ENCODE measurements at regions not wholly inside any gene's neighbourhood (a gene's known extent, or its start where the extent isn't known, plus 50 kb on each side); places are given as distances from the start of the nearest gene placed in this dataset.
"Not testable (repeated sequence)": the region's sequence is repeated elsewhere in the genome, so short reads cannot be mapped to it uniquely, and the experiment has no call there.

DNA sequence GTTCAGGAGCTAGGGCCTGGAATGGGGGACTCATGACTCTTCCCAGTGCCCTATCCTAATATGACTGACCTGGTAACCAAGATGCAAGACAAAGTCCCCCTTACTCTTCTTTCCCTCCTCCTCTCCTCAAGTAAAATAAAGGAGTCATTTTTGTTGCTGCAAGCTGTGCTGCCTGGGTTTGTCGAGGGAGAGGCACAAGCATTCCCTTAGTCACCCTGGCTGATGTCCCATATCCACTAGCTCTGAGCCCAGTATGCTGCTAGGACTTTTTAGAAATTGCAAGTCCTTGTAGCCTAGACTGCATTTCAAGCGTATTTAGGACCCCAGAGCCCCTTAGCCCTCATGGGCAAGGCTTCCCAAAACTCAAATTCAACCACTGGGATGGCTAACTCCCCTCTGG lies 338.5 kb upstream of the SETBP1 start:
- TF ChIP-seq, protein P1, sequence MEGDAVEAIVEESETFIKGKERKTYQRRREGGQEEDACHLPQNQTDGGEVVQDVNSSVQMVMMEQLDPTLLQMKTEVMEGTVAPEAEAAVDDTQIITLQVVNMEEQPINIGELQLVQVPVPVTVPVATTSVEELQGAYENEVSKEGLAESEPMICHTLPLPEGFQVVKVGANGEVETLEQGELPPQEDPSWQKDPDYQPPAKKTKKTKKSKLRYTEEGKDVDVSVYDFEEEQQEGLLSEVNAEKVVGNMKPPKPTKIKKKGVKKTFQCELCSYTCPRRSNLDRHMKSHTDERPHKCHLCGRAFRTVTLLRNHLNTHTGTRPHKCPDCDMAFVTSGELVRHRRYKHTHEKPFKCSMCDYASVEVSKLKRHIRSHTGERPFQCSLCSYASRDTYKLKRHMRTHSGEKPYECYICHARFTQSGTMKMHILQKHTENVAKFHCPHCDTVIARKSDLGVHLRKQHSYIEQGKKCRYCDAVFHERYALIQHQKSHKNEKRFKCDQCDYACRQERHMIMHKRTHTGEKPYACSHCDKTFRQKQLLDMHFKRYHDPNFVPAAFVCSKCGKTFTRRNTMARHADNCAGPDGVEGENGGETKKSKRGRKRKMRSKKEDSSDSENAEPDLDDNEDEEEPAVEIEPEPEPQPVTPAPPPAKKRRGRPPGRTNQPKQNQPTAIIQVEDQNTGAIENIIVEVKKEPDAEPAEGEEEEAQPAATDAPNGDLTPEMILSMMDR (conservative IDR thresholded peaks at IDR 0.05; ENCODE audit: low read depth, low read length) = no peak
- DNase-seq (ENCODE audit: low read depth) = no peak
- no peak overlapping the region for H3K4me3 ChIP-seq (ENCODE audit: low read length)

DNA sequence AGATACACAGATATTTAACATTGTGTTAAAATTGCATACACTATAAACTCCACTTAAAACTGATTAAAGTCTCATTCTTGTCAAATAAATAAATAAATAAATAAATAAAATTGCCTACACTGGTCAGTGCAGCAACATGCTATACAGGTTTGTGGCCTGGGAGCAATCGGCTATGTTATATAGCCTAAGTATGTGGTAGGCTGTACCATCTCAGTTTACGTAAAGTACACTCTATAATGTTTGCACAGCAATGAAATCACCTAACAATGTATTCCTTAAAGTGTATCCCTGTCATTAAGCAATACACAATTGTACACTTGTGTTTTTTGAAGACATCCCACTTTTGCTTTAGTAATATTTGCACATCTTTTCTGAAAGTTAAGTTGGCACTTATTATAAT lies 337.7 kb upstream of the SETBP1 start:
- TF ChIP-seq, protein P1 (conservative IDR thresholded peaks at IDR 0.05; ENCODE audit: low read depth, low read length) = no peak
- no peak for DNase-seq (ENCODE audit: low read depth)

DNA sequence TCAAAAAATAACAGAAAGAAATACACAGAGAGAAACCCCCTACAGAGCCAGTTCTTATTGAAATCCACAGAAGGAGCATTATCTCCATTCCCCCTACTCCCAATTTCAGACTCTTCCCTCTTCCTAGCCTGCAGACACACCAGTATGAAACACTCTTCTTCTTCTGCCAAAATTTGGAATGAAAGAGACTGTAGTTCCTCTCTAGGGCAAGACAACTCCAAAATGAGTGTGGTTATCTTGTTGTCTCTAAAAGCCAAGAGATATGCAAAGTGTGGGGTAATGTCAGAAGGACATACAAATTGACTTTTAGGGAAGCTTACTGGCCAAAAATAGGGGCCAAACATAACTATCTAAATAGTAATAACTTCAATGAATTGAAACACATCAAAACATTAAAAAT lies 337.1 kb upstream of the SETBP1 start:
- H3K4me3 ChIP-seq (ENCODE audit: low read length) = no peak overlapping the region
- TF ChIP-seq, protein P1 (conservative IDR thresholded peaks at IDR 0.05; ENCODE audit: low read depth, low read length) = no peak
- DNase-seq (ENCODE audit: low read depth) = no peak

More for the DNA sequence above, 337.7 kb upstream of the SETBP1 start:
- no peak overlapping the region for H3K4me3 ChIP-seq (ENCODE audit: low read length)

DNA sequence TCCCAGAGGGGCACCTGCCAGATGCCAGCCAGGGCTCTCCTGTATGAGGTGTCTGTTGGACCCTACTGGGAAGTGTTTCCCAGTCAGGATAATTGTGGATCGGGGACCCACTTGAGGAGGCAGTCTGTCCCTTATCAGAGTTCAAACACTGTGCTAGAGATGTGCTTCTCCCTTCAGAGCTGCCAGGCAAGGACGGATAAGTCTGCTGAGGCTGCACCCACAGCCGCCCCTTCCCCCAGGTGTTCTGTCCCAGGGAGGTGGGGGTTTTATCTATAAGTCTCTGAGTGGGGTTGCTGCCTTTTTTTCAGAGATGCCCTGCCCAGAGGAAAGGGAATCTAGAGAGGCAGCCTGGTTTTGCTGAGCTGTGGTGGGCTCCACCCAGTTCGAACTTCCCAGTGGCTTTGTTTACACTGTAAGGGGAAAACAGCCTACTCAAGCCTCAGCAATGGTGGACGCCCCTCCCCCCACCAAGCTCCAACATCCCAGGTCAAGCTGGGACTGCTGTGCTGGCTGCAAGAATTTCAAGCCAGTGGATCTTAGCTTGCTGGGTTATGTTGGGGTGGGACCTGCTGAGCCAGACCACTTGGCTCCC lies 324.0 kb upstream of the SETBP1 start:
- H3K4me3 ChIP-seq (ENCODE audit: low read length) = no peak overlapping the region
- DNase-seq (ENCODE audit: low read depth) = no peak
- TF ChIP-seq, protein P1 (conservative IDR thresholded peaks at IDR 0.05; ENCODE audit: low read depth, low read length) = no peak

DNA sequence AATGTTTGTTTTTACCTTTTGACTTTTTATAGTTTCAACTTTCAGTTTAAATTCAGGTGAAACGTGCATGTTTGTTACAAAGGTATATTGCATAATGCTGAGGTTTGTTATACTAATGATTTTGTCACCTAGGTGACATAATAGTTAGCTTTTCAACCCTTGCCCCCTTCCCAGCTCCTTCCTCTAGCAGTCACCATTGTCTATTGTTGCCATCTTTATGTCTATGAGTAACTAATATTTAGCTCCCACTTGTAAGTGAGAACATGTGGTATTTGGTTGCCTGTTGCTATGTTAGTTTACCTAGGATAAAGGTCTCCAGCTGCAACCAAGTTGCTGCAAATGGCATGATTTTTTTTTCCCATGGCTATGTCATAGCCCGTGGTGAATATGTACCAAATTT lies 322.3 kb upstream of the SETBP1 start:
- TF ChIP-seq, protein P1 (conservative IDR thresholded peaks at IDR 0.05; ENCODE audit: low read depth, low read length) = no peak

DNA sequence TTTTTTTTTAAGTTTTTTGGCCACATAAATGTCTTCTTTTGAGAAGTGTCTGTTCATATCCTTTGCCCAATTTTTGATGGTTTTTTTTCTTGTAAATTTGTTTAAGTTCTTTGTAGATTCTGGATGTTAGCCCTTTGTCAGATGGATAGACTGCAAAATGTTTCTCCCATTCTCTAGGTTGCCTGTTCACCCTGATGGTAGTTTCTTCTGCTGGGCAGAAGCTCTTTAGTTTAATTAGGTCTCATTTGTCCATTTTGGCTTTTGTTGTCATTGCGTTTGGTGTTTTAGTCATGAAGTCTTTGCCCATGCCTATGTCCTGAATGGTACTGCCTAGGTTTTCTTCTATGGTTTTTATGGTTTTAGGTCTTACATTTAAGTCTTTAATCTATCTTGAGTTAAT lies 320.9 kb upstream of the SETBP1 start:
- DNase-seq (ENCODE audit: low read depth); H3K4me3 ChIP-seq (ENCODE audit: low read length): not testable (repeated sequence)

More for the DNA sequence above, 322.3 kb upstream of the SETBP1 start:
- no peak overlapping the region for H3K4me3 ChIP-seq (ENCODE audit: low read length)
- DNase-seq (ENCODE audit: low read depth) = no peak

DNA sequence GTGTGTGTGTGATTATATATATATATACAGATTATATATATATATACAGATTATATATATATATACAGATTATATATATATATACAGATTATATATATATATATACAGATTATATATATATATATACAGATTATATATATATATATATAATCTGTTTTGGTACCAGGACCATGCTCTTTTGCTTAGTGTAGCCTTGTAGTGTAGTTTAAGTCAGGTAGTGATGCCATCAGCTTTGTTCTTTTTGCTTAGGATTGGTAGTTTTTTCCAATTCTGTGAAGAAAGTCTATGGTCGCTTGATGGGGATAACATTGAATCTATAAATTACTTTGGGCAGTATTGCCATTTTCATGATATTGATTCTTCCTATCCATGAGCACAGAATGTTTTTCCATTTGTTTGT lies 318.5 kb upstream of the SETBP1 start:
- DNase-seq (ENCODE audit: low read depth); H3K4me3 ChIP-seq (ENCODE audit: low read length): not testable (repeated sequence)

DNA sequence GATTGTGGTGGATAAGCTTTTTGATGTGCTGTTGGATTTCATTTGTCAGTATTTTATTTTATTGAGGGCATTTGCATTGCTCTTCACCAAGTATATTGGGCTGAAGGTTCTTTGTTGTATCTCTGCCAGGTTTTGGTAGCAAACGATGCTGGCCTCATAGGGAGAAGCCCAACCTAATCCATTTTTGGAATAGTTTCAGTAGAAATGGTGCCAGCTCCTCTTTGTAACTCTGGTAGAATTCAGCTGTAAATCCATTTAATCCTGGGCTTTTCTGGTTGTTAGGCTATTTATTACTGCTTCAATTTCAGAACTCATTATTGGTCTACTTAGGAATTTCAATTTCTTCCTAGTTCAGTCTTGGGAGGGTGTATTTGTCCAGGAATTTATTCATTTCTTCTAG lies 309.8 kb upstream of the SETBP1 start:
- no peak overlapping the region for H3K4me3 ChIP-seq (ENCODE audit: low read length)
- DNase-seq (ENCODE audit: low read depth) = peak; percentile 46
- TF ChIP-seq, protein P1 (conservative IDR thresholded peaks at IDR 0.05; ENCODE audit: low read depth, low read length) = no peak

All from retinal pigment epithelial cell (primary cell).